ENCODE measurements at regions not wholly inside any gene's neighbourhood (a gene's known extent, or its start where the extent isn't known, plus 50 kb on each side); places are given as distances from the start of the nearest gene placed in this dataset.

DNA sequence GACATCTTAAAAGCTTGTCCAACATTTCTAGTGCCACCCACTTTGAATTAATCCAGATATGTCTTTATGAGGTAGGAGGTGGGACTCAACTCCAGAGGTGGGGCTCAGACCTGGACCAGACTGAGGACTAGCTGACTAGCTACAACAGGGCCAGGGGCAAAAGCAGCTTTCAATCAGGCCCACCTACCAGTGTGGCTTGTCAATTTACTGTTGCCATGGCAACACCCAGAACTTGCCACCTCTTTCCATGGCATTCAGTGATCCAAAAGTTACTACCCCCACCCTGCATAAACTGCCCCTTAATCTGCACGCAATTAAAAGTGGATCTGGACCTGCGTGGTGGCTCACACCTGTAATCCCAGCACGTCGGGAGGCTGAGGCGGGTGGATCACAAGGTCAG lies 113.2 kb upstream of the KAZN start:
- DNase-seq (ENCODE audit: low spot score), result no peak
- intact Hi-C loops (cut with DNase I), result no loop called here

- intact Hi-C loops (cut with DNase I), result loop anchor here (2.0 kb wide), 1 partner anchor 36 kb away; no protein-coding TSS in a partner anchor
- no peak for DNase-seq (ENCODE audit: low spot score)
These were observed 111.9 kb upstream of the KAZN start for GRCh38 chr1:14486401-14487201.

DNA sequence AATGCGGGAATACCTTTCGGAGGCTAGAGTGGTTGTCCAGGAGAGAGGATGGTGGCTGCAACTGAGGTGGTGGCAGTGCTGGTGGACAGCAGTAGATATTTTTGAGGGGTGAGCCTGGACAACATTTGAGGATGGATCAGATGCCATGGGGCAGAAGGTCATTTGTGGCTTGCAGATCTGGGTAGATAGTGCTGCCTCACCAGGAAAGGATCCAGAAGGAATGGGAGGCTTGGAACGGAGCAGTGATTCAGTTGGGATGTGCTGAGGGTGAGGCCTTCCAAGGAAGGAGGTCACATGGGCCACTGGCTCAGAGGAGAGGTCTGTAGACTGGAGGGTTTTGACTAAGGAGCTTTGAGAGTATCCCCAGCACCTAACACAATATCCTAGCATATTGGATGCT lies 110.8 kb upstream of the KAZN start:
- intact Hi-C loops (cut with DNase I), result loop anchor here (2.0 kb wide), 1 partner anchor 35 kb away; no protein-coding TSS in a partner anchor
- DNase-seq (ENCODE audit: low spot score), result no peak

GRCh38 chr1:14494911-14495310 lies 103.6 kb upstream of the KAZN start:
- no peak for DNase-seq (ENCODE audit: low spot score)
- intact Hi-C loops (cut with DNase I), result no loop called here

DNA sequence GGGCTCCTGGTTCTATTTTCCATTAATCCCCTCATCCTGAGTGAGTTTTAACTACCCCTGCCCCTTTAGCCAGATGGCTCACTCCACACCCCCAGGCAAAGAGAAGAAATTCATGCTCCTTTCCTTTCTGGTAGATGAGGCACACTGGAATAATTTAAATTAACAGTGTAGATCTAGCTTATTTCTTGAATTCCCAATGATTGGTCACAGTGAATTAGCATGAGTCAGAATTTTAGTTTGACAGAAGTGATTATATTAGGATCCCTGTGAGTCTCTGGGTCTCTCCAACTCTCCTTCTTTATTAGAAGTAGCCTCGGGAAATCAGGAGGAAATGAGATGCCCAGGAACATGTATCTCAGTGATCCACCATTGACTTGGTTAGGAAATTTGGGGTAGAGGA lies 103.1 kb upstream of the KAZN start:
- intact Hi-C loops (cut with DNase I), result no loop called here
- DNase-seq (ENCODE audit: low spot score), result no peak

- intact Hi-C loops (cut with DNase I), result no loop called here
- DNase-seq (ENCODE audit: low spot score), result no peak
These were observed 102.5 kb upstream of the KAZN start for GRCh38 chr1:14495996-14496395.

DNA sequence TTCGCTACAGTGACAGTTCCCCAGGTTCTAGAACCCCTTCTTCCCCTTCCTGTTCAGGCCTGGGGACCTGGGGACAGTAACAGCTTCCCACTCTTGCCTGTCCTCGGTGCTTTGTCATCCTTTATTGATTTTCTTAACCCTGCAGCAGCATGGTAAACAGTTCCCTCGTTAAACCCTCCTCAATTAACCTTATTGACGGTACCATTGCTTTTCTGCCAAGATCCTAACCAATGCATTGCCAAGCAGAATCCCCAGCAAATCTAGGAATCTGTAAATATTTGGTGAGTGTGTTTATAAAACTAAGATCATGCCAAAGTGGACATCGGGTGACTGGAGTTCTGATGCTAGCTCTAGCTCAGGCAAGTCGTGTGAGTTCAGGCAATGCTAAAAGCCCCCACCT lies 99.6 kb upstream of the KAZN start:
- DNase-seq (ENCODE audit: low spot score), result no peak
- intact Hi-C loops (cut with DNase I), result no loop called here

DNA sequence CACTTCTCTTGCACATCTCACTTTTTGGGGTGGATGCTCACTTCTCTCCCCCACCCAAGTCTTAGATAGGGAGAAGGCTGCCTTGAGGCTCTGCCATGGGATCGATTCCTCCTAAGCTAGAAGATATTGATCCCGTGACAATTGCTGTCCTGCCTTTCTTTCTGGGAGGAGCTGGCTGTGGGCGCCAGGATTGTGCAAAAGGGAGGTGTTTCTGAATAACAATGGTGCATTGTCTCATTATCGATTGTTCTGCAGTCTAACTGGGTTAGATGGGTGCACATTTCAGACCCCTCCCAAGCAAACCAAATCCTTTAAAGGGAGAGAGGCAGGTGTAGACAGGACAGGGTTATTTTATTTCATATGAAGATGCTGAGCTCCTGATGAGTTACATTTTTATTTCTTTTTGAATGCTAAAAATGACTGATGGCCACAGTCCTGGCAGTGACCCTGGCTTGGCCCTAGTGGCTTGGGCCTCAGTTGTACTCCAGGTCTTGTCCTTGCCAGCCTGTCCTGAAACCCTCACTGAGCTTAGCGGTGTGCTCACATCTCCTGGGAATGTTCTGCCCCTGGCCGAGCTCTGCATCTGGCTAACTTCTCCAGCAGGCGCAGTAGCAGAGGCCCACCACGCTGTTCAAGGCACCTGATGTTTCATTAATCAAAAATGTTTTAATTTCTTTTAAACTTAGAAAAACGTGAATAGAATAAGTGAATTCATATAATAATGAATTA lies 99.0 kb upstream of the KAZN start:
- no peak for DNase-seq (ENCODE audit: low spot score)

GRCh38 chr1:14500041-14500440 lies 98.4 kb upstream of the KAZN start:
- DNase-seq (ENCODE audit: low spot score), result no peak
- intact Hi-C loops (cut with DNase I), result no loop called here

More for the DNA sequence above, 99.0 kb upstream of the KAZN start:
- intact Hi-C loops (cut with DNase I), result no loop called here

DNA sequence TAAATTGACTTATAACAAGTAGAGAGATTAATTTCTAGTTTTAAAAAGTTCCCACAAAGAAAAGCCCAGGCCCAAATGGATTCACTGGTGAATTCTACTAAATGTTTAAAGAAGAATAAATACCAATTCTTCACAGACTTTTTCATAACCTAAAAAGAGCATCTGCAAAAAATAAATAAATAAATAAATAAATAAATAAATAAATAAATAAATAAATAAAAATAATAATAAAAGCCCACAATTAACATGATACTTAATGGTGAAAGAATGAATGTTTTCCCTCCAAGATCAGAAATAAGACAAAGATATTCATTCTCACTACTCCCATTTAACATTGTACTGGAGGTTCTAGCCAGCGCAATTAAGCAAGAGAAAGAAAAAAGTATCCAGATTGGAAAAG lies 97.6 kb upstream of the KAZN start:
- DNase-seq (ENCODE audit: low spot score), result no peak
- intact Hi-C loops (cut with DNase I), result no loop called here

DNA sequence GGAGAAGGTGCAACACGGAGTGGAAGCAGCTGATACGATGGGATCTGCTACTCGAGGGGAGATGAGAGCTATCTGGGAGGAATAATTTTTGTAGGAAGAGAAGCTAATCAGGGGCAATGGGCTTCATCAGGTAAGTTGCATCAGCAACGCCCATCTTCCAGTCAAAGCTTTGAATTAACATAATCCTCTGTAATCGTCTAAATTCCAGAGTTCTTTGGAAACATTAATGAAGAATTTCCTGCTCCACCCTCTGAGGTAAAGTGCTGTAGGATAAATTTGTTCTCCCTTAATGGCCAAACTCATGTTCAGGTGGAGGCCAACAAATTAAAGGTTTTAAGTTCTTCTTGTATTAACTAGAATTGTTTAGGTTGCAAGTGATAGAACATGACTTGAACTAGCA lies 94.0 kb upstream of the KAZN start:
- intact Hi-C loops (cut with DNase I), result no loop called here
- no peak for DNase-seq (ENCODE audit: low spot score)

GRCh38 chr1:14506471-14507255 lies 91.8 kb upstream of the KAZN start:
- DNase-seq (ENCODE audit: low spot score), result no peak
- intact Hi-C loops (cut with DNase I), result no loop called here

DNA sequence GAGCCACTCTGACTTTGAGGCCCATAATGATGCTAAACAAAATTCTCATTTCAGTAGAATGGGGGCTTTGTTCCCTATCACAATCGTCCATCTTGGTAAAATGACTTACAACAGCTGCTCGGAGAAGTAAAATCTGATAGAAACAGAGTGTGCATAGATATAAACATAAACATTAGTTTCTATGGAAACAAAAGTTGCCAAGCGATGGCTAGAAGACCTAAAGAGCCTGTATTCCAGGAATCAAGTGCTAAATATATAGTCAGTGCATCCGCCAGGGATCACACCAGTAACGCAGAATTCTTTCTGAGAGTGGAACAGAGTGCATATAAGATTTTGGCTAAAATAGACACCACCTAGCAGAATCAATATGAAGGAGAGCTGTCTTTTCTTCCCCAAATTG lies 91.2 kb upstream of the KAZN start:
- intact Hi-C loops (cut with DNase I), result no loop called here
- DNase-seq (ENCODE audit: low spot score), result no peak

DNA sequence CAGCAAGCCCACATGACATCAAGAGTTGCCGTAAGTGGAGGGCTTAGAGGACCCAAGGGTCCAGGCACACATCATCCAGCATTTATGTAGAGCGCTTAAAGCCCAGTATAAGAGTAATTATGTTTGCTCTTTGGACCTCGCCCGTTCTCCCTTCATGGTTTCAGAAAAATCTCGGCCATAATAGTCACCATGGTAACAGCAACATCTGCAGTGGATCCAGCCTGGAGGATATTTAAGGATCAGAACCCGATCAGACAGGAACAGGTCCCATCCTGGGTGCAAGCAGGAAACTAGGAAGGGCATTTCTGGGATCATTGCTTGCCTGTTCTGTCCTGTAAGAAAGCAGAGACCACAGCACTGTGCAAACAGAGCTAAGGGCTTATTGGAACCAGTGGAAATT lies 89.9 kb upstream of the KAZN start:
- intact Hi-C loops (cut with DNase I), result no loop called here
- DNase-seq (ENCODE audit: low spot score), result no peak

DNA sequence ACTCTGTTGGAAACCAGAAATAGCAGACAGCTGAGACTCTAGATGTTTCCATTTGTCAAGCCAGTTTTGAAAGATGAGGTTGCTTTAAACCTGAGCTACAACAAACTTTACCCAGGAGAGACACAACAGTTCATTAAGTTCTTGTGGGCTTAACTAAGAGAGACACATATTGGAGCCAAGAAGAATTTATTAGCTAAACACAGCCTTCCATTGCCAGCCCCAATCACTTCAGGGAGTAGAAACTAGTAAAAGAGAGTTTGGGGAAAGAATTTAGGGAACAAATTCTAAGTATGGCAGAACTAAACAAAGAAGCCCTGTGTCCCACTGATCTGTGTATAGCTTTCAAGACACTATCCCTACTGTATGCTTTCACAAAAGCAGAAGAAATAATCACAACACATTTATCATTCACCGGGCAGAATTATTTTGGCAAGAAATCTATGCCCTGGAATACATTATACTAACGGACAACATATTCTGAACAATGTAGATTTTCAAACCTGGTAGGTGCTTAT lies 87.3 kb upstream of the KAZN start:
- intact Hi-C loops (cut with DNase I), result no loop called here
- no peak for DNase-seq (ENCODE audit: low spot score)

DNA sequence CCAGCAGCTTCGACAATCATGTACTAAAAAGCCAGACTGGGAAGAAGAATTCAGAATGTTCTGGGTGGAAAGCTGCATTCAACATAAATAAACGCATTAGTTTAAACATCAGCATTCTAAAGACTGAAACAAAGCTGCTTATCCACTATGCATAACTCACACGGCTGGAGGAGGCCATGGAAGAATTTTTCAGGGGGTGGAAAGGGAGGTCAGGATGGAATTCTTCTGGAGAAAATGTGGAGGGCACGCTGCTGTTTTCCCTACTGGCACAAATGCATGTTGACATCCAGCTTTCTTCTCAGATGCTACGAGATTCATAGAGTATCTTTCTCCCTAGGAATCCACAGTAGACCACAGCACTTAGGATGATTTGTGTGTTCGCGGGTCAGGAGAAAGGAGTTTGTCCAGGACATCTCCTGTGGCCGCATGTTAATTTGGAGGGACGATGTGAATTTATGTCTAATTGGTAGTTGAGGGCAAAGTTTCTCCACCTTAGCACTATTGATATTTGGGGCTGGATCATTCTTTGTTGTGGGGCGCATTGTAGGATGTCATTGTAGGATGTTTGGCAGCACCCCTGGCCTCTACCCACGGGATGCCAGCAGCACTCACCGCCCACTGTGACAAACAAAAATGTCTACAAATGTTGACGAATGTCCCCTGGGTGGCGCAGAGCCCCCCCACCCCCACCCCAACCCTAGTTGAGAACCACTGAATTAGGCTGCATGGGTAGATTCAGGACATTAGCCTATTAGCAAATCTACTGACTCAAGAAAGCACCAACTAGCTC lies 86.5 kb upstream of the KAZN start:
- no peak for DNase-seq (ENCODE audit: low spot score)
- intact Hi-C loops (cut with DNase I), result no loop called here

DNA sequence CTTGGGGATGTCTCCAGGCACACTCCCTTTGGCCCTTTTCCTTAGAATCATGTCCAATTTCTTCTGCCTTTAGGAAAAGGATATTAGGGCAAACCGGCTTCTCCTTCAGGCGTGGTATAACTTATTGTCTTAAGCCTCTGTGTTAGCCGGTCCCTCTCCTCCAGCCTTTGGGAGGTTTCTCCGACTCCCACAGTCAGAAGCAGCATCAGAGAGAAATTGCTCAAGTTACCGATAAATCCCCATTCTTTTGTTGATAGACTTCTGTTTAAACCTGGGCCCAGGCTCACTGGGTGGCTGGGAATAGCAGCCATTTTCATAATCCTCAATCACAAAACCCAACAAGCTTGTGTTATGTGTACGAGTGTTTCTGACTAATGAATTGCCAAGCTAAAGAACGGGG lies 85.4 kb upstream of the KAZN start:
- intact Hi-C loops (cut with DNase I), result no loop called here
- no peak for DNase-seq (ENCODE audit: low spot score)

- intact Hi-C loops (cut with DNase I), result no loop called here
- no peak for DNase-seq (ENCODE audit: low spot score)
These were observed 83.7 kb upstream of the KAZN start for GRCh38 chr1:14514739-14515138.

All from cardiac septum (tissue), 1 donor.